ENCODE measurements at regions not wholly inside any gene's neighbourhood (a gene's known extent, or its start where the extent isn't known, plus 50 kb on each side); places are given as distances from the start of the nearest gene placed in this dataset.

GRCh38 chr17:52823155-52823554, 664.6 kb upstream of the CA10 start:
- Histone ChIP-seq H3K27me3 (replicated peaks; ENCODE audit: control insufficient read depth, insufficient read depth, low read length) (no peaks in the 10 kb centered on the region), H3K4me1 (no peaks in the 10 kb centered on the region), H3K4me3 (ENCODE audit: low read depth, low read length) (no peak overlapping the region), H3K9me3 (no peaks in the 10 kb centered on the region), H3K36me3 (ENCODE audit: control insufficient read depth, insufficient read depth, low read length) (no peaks in the 10 kb centered on the region)
- H3K27ac Mint-ChIP-seq (ENCODE audit: unreplicated experiment): no peak overlapping the region
- H3K27me3 Mint-ChIP-seq (ENCODE audit: insufficient read depth, unreplicated experiment): no peaks in the 10 kb centered on the region
- no peaks in the 10 kb centered on the region for H3K36me3 Mint-ChIP-seq (ENCODE audit: insufficient read depth, unreplicated experiment)
- DNase-seq: no peak
- no peak overlapping the region for H3K4me3 Mint-ChIP-seq (ENCODE audit: unreplicated experiment)
- ChIA-PET POLR2A (no interaction called here), CTCF (no interaction called here)
- H3K9me3 Mint-ChIP-seq (ENCODE audit: unreplicated experiment): no peaks in the 10 kb centered on the region
- TF ChIP-seq, protein P1, sequence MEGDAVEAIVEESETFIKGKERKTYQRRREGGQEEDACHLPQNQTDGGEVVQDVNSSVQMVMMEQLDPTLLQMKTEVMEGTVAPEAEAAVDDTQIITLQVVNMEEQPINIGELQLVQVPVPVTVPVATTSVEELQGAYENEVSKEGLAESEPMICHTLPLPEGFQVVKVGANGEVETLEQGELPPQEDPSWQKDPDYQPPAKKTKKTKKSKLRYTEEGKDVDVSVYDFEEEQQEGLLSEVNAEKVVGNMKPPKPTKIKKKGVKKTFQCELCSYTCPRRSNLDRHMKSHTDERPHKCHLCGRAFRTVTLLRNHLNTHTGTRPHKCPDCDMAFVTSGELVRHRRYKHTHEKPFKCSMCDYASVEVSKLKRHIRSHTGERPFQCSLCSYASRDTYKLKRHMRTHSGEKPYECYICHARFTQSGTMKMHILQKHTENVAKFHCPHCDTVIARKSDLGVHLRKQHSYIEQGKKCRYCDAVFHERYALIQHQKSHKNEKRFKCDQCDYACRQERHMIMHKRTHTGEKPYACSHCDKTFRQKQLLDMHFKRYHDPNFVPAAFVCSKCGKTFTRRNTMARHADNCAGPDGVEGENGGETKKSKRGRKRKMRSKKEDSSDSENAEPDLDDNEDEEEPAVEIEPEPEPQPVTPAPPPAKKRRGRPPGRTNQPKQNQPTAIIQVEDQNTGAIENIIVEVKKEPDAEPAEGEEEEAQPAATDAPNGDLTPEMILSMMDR (IDR thresholded peaks at IDR 0.05; ENCODE audit: insufficient read depth in 1 of 2, low read depth in 1 of 2, low read length in 1 of 2, severe bottlenecking in 1 of 2, unreplicated experiment in 1 of 2): no peak
- intact Hi-C loops (cut with micrococcal nuclease; ENCODE audit: unreplicated experiment): no loop called here
- H3K4me1 Mint-ChIP-seq (ENCODE audit: low read depth, unreplicated experiment): no peaks in the 10 kb centered on the region
- BruUV-seq (replicated peaks): no TSS peak

- H3K4me3 ChIP-seq (ENCODE audit: low read depth, low read length): no peak overlapping the region
- intact Hi-C loops (cut with micrococcal nuclease; ENCODE audit: unreplicated experiment): no loop called here
- CTCF ChIA-PET: no interaction called here
- H3K4me1 ChIP-seq: no peaks in the 10 kb centered on the region
- Mint-ChIP-seq H3K4me3 (ENCODE audit: unreplicated experiment) (no peak overlapping the region), H3K27ac (ENCODE audit: unreplicated experiment) (no peak overlapping the region), H3K9me3 (ENCODE audit: unreplicated experiment) (no peaks in the 10 kb centered on the region), H3K27me3 (ENCODE audit: insufficient read depth, unreplicated experiment) (peaks cover 4% of the 10 kb centered on the region), H3K4me1 (ENCODE audit: low read depth, unreplicated experiment) (no peaks in the 10 kb centered on the region), H3K36me3 (ENCODE audit: insufficient read depth, unreplicated experiment) (no peaks in the 10 kb centered on the region)
- TF ChIP-seq, protein P1 (IDR thresholded peaks at IDR 0.05; ENCODE audit: insufficient read depth in 1 of 2, low read depth in 1 of 2, low read length in 1 of 2, severe bottlenecking in 1 of 2, unreplicated experiment in 1 of 2): no peak
- POLR2A ChIA-PET: no interaction called here
- DNase-seq: no peak
- no peaks in the 10 kb centered on the region for H3K9me3 ChIP-seq
- no peaks in the 10 kb centered on the region for H3K27me3 ChIP-seq (replicated peaks; ENCODE audit: control insufficient read depth, insufficient read depth, low read length)
- BruUV-seq (replicated peaks): no TSS peak
- H3K36me3 ChIP-seq (ENCODE audit: control insufficient read depth, insufficient read depth, low read length): no peaks in the 10 kb centered on the region
Observed at GRCh38 chr17:52790359-52790955, 631.9 kb upstream of the CA10 start.

- no peaks in the 10 kb centered on the region for H3K4me1 ChIP-seq
- Mint-ChIP-seq H3K27me3 (ENCODE audit: insufficient read depth, unreplicated experiment) (peaks cover 4% of the 10 kb centered on the region), H3K4me1 (ENCODE audit: low read depth, unreplicated experiment) (no peaks in the 10 kb centered on the region), H3K36me3 (ENCODE audit: insufficient read depth, unreplicated experiment) (no peaks in the 10 kb centered on the region), H3K4me3 (ENCODE audit: unreplicated experiment) (no peak overlapping the region), H3K9me3 (ENCODE audit: unreplicated experiment) (no peaks in the 10 kb centered on the region), H3K27ac (ENCODE audit: unreplicated experiment) (no peak overlapping the region)
- TF ChIP-seq, protein P1 (IDR thresholded peaks at IDR 0.05; ENCODE audit: insufficient read depth in 1 of 2, low read depth in 1 of 2, low read length in 1 of 2, severe bottlenecking in 1 of 2, unreplicated experiment in 1 of 2): no peak
- H3K4me3 ChIP-seq (ENCODE audit: low read depth, low read length): no peak overlapping the region
- CTCF ChIA-PET: no interaction called here
- intact Hi-C loops (cut with micrococcal nuclease; ENCODE audit: unreplicated experiment): no loop called here
- DNase-seq: no peak
- H3K9me3 ChIP-seq: no peaks in the 10 kb centered on the region
- no peaks in the 10 kb centered on the region for H3K36me3 ChIP-seq (ENCODE audit: control insufficient read depth, insufficient read depth, low read length)
- POLR2A ChIA-PET: no interaction called here
- no peaks in the 10 kb centered on the region for H3K27me3 ChIP-seq (replicated peaks; ENCODE audit: control insufficient read depth, insufficient read depth, low read length)
- BruUV-seq (replicated peaks): no TSS peak
Observed at GRCh38 chr17:52789829-52790228, 631.3 kb upstream of the CA10 start.

Data from Caco-2 (cell line).